ENCODE measurements at regions not wholly inside any gene's neighbourhood (a gene's known extent, or its start where the extent isn't known, plus 50 kb on each side); places are given as distances from the start of the nearest gene placed in this dataset.

GRCh38 chr5:44486591-44486990 lies 97.4 kb upstream of the FGF10 start:
- TF ChIP-seq CTCF (IDR thresholded peaks at IDR 0.05) (no peak), POLR2A (IDR thresholded peaks at IDR 0.05) (no peak)

Data from testis (tissue), 2 donors.